ENCODE measurements at regions not wholly inside any gene's neighbourhood (a gene's known extent, or its start where the extent isn't known, plus 50 kb on each side); places are given as distances from the start of the nearest gene placed in this dataset.
"Not testable (repeated sequence)": the region's sequence is repeated elsewhere in the genome, so short reads cannot be mapped to it uniquely, and the experiment has no call there.

GRCh38 chr2:217622205-217623060, 380.4 kb downstream of the TNS1 start:
- DNase-seq, result no peak

- DNase-seq, result no peak
Measured at GRCh38 chr2:217621391-217621801, 381.4 kb downstream of the TNS1 start.

GRCh38 chr2:217618744-217619143, 384.1 kb downstream of the TNS1 start:
- DNase-seq, result no peak

- DNase-seq, result no peak
Measured at GRCh38 chr2:217617616-217618022, 385.2 kb downstream of the TNS1 start.

GRCh38 chr2:217616936-217617335, 385.9 kb downstream of the TNS1 start:
- no peak for DNase-seq

- DNase-seq, result no peak
Measured at GRCh38 chr2:217615171-217615570, 387.6 kb downstream of the TNS1 start.

GRCh38 chr2:217614498-217614897, 388.3 kb downstream of the TNS1 start:
- no peak for DNase-seq

GRCh38 chr2:217614096-217614495, 388.7 kb downstream of the TNS1 start:
- DNase-seq, result no peak

GRCh38 chr2:217612920-217613319, 389.9 kb downstream of the TNS1 start:
- no peak for DNase-seq

- DNase-seq, result no peak
Measured at GRCh38 chr2:217612211-217612610, 390.6 kb downstream of the TNS1 start.

- DNase-seq, result no peak
Measured at GRCh38 chr2:217611626-217612127, 391.1 kb downstream of the TNS1 start.

GRCh38 chr2:217611056-217611455, 391.7 kb downstream of the TNS1 start:
- DNase-seq, result no peak

- peak; percentile 74 for DNase-seq
Measured at GRCh38 chr2:217610401-217610814, 392.4 kb downstream of the TNS1 start.

- DNase-seq, result no peak
Measured at GRCh38 chr2:217609952-217610351, 392.8 kb downstream of the TNS1 start.

GRCh38 chr2:217606296-217606695, 396.5 kb downstream of the TNS1 start:
- DNase-seq, result no peak

- no peak for DNase-seq
Measured at GRCh38 chr2:217604527-217605194, 398.1 kb downstream of the TNS1 start.

GRCh38 chr2:217601601-217602000, 401.2 kb downstream of the TNS1 start:
- no peak for DNase-seq

- DNase-seq, result no peak
Measured at GRCh38 chr2:217599906-217600305, 402.9 kb downstream of the TNS1 start.

GRCh38 chr2:217597681-217598080, 405.1 kb downstream of the TNS1 start:
- no peak for DNase-seq

GRCh38 chr2:217597145-217597544, 405.6 kb downstream of the TNS1 start:
- DNase-seq, result no peak

GRCh38 chr2:217593732-217594131, 409.1 kb downstream of the TNS1 start:
- DNase-seq, result no peak

- no peak for DNase-seq
Measured at GRCh38 chr2:217588266-217588665, 414.5 kb downstream of the TNS1 start.

GRCh38 chr2:217585362-217585761, 417.4 kb downstream of the TNS1 start:
- no peak for DNase-seq

- DNase-seq, result not testable (repeated sequence)
Measured at GRCh38 chr2:217580407-217580806, 422.4 kb downstream of the TNS1 start.

All from stimulated activated CD4-positive, alpha-beta T cell treated with anti-CD3 and anti-CD28 coated beads, Interleukin-15, amount 100 ng/mL, for 24 hours (primary cell).